Heart left ventricle (tissue), 13 donors: ENCODE measurements at regions not wholly inside any gene's neighbourhood (a gene's known extent, or its start where the extent isn't known, plus 50 kb on each side); places are given as distances from the start of the nearest gene placed in this dataset.

Source experiments
- POLR2A ChIP-seq, 2 donors: fragments of 450-650 bp; IDR thresholded peaks; one replicate each; pipeline ENCODE4 v1.6.1; 2017; ENCODE audit warnings: antibody characterized with exemption in 2 of 2, mild to moderate bottlenecking in 2 of 2, moderate library complexity in 2 of 2
- TF ChIP-seq, protein P1 (sequence below), 12 donors: fragments of 200-600 bp; sonication (generic) in 4 of 12; IDR thresholded peaks; one replicate each; pipeline versions ENCODE4 v1.5.0 to v1.8.0; 2018 to 2022; ENCODE audit warnings: antibody characterized with exemption in 12 of 12, mild to moderate bottlenecking in 5 of 12
- donor health status: ischemic (EF 13 %, LVEDD 7.1; RV severe dilation, severe dysfunction).
- donor health status: DM: no; HTN: yes; CAD: no.
- donor health status: DM: no; HTN: no; CAD: no.
- donor health status: ischemic (EF 25% LVEDD 6.9; RV normal size, moderate dysfunction).
- donor health status: ischemic (EF 25% LVEDD 5.7; RV mildly dilated, moderate dysfunction).
- donor health status: ischemic (EF 35%, LVEDD 5.7; RV mildly dilated, moderate dysfunction).
- donor health status: nonischemic (EF 11% LVEDD 7.7; RV severe dilation, severe dysfunction).
- donor health status: DM: yes; HTN: yes; CAD: no.
- donor health status: PGD.
- donor health status: ischemic (EF 29% LVEDD 5.4; RV normal size, mild dysfunction).
- donor health status: nonischemic (EF 23%, LVEDD 6.1; RV moderate dilation, normal function).

DNA sequence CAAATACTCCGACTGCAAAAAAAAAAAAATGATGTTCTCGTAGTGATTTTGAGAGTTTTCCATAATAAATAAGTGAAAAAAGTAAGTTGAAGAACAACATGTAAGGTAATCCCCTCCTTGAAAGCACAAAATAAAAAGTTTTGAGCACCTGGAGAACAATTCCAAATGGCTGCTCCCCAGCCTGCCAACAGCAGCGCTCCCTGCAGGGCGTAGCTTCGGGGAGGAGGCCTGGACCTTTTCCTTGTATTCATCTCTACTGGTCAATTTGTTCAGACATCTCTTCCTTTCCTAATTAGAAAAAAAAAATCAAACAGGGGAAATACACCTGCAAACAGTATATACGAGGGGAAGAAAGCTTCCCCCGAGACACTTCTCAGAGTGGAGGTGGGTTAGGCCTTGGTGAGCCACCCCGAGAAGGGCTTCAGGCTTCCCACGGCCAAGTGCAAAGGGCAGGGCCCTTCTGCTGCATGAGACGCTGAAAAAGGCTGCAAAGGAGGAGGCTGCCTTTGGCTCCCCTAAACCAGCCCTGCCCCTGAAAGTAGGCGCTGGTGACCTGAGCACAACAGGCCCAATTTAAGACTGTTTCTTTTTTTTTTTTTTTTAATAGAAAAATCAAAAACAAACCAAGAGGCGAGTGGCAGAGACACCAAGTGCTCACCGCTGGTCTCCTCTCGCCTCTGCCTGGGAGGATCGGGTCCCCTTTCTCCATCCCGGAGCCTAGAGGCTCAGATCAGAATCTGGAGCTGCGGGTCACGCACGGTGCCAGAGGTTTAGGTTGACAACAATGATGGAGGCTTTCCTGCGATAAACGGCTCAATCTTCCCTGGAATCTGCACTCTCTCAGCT is 193.1 kb upstream of the FOXF1 start:
- TF ChIP-seq, protein P1, sequence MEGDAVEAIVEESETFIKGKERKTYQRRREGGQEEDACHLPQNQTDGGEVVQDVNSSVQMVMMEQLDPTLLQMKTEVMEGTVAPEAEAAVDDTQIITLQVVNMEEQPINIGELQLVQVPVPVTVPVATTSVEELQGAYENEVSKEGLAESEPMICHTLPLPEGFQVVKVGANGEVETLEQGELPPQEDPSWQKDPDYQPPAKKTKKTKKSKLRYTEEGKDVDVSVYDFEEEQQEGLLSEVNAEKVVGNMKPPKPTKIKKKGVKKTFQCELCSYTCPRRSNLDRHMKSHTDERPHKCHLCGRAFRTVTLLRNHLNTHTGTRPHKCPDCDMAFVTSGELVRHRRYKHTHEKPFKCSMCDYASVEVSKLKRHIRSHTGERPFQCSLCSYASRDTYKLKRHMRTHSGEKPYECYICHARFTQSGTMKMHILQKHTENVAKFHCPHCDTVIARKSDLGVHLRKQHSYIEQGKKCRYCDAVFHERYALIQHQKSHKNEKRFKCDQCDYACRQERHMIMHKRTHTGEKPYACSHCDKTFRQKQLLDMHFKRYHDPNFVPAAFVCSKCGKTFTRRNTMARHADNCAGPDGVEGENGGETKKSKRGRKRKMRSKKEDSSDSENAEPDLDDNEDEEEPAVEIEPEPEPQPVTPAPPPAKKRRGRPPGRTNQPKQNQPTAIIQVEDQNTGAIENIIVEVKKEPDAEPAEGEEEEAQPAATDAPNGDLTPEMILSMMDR (IDR thresholded peaks at IDR 0.05), result no peak
- TF ChIP-seq POLR2A (IDR thresholded peaks at IDR 0.05), result no peak
